H1 (cell line): ENCODE measurements at regions not wholly inside any gene's neighbourhood (a gene's known extent, or its start where the extent isn't known, plus 50 kb on each side); places are given as distances from the start of the nearest gene placed in this dataset.
"Not testable (repeated sequence)": the region's sequence is repeated elsewhere in the genome, so short reads cannot be mapped to it uniquely, and the experiment has no call there.

Experiments
- CTCF ChIA-PET: fragments of 300-600 bp; sonication (Branson Sonifier 250); formaldehyde crosslinking; loops from one replicate; lab custom pipeline; 2021; ENCODE audit not compliant: partially characterized antibody; lab: Charles Lee
- POLR2A ChIA-PET: fragments of 300-600 bp; sonication (Branson Sonifier 250); formaldehyde crosslinking; loops from one replicate; lab custom pipeline; 2021; ENCODE audit warnings: inconsistent platforms; ENCODE audit not compliant: partially characterized antibody; lab: Charles Lee
- DNase-seq, 2 experiments: peaks; one replicate each; pipeline versions ENCODE4 v3.0.0 to v3.0.0-alpha.2; 2010 to 2022; ENCODE audit warnings: low spot score in 2 of 2, low read depth in 1 of 2, mixed read lengths in 1 of 2
- FAIRE-seq: peaks from 2 replicates; lab custom pipeline; 2011; peaks lifted over from hg19 to GRCh38; lab: Jason Lieb, UNC
- H2AFZ ChIP-seq: 2 replicates; pipeline ENCODE4 v1.8.1; 2012; ENCODE audit warnings: low read length, inconsistent platforms
- H2AK5ac ChIP-seq: 2 replicates; pipeline ENCODE4 v1.6.1; 2013; ENCODE audit warnings: low read depth, low read length
- H2BK120ac ChIP-seq: replicated peaks from 2 replicates; pipeline ENCODE3; 2013; ENCODE audit warnings: low read depth, low read length, inconsistent platforms
- H2BK12ac ChIP-seq: 2 replicates; pipeline ENCODE4 v1.6.1; 2013; ENCODE audit warnings: low read depth, low read length
- H2BK15ac ChIP-seq: 2 replicates; pipeline ENCODE4 v1.6.1; 2013; ENCODE audit warnings: low read length
- H2BK20ac ChIP-seq: 2 replicates; pipeline ENCODE4 v1.6.1; 2013; ENCODE audit warnings: low read length
- H2BK5ac ChIP-seq: 2 replicates; pipeline ENCODE4 v1.6.1; 2013; ENCODE audit warnings: low read depth, low read length
- H3K14ac ChIP-seq: 2 replicates; pipeline ENCODE4 v1.6.1; 2013; ENCODE audit warnings: inconsistent platforms; ENCODE audit not compliant: insufficient read length
- H3K18ac ChIP-seq: 2 replicates; pipeline ENCODE4 v1.6.1; 2013; ENCODE audit warnings: low read length; ENCODE audit errors: extremely low read depth
- H3K23ac ChIP-seq: 2 replicates; pipeline ENCODE4 v1.6.1; 2013; ENCODE audit warnings: inconsistent platforms; ENCODE audit not compliant: insufficient read length
- H3K23me2 ChIP-seq: 2 replicates; pipeline ENCODE4 v1.6.1; 2013; ENCODE audit warnings: low read depth, low read length
- H3K27ac ChIP-seq: 2 replicates; pipeline ENCODE4 v1.6.1; 2011; ENCODE audit warnings: low read depth, low read length, inconsistent platforms
- H3K27me3 ChIP-seq, 4 experiments: replicated peaks in 1 of 4; 1 replicate in 1 of 4; 2 replicates in 3 of 4; pipeline versions ENCODE4 v1.6.1 to v1.8.1; 2011 to 2013; ENCODE audit warnings: low read length in 3 of 4, mild to moderate bottlenecking in 3 of 4, inconsistent platforms in 2 of 4, mixed read lengths in 2 of 4, moderate library complexity in 1 of 4; ENCODE audit not compliant: control insufficient read depth in 3 of 4, insufficient read depth in 3 of 4; ENCODE audit errors: extremely low read depth in 1 of 4
- H3K36me3 ChIP-seq, 4 experiments: 2 replicates each; pipeline versions ENCODE4 v1.6.1 to v1.8.1; 2011 to 2013; ENCODE audit warnings: mild to moderate bottlenecking in 4 of 4, low read length in 3 of 4, moderate library complexity in 2 of 4, control low read depth in 1 of 4, inconsistent platforms in 1 of 4; ENCODE audit not compliant: insufficient read depth in 4 of 4, control insufficient read depth in 2 of 4
- H3K4ac ChIP-seq: replicated peaks from 2 replicates; pipeline ENCODE3; 2013; ENCODE audit warnings: low read length, low read depth, mixed read lengths, inconsistent platforms; ENCODE audit not compliant: insufficient read length
- H3K4me1 ChIP-seq, 4 experiments: replicated peaks in 1 of 4; 1 replicate in 1 of 4; 2 replicates in 3 of 4; pipeline versions ENCODE4 v1.6.1 to v1.8.1; 2011 to 2013; ENCODE audit warnings: low read length in 3 of 4, inconsistent platforms in 2 of 4, mixed read lengths in 1 of 4; ENCODE audit not compliant: insufficient read depth in 4 of 4, control insufficient read depth in 3 of 4
- H3K4me2 ChIP-seq, 2 experiments: 2 replicates each; pipeline versions ENCODE4 v1.6.1 to v1.8.1; 2011 to 2013; ENCODE audit warnings: low read depth in 2 of 2, low read length in 2 of 2, control low read depth in 1 of 2, inconsistent platforms in 1 of 2, mild to moderate bottlenecking in 1 of 2; ENCODE audit not compliant: insufficient read depth in 1 of 2
- H3K4me3 ChIP-seq, 4 experiments: fragments of 200-600, 300-600 bp in 1 of 4; sonication (generic), shearing (Covaris generic), sonication (Bioruptor Twin) in 1 of 4; 2 replicates each; pipeline versions ENCODE4 v1.5.1 to v1.8.1; 2011 to 2016; ENCODE audit warnings: low read length in 4 of 4, low read depth in 3 of 4, control low read depth in 2 of 4, inconsistent platforms in 2 of 4, mild to moderate bottlenecking in 2 of 4, mixed read lengths in 1 of 4, moderate library complexity in 1 of 4; ENCODE audit not compliant: insufficient read depth in 2 of 4; ENCODE audit errors: extremely low read depth in 1 of 4
- H3K56ac ChIP-seq: replicated peaks from 2 replicates; pipeline ENCODE3; 2013; ENCODE audit warnings: low read depth, mild to moderate bottlenecking, mixed read lengths, low read length, inconsistent platforms; ENCODE audit not compliant: insufficient read length
- H3K79me1 ChIP-seq: 2 replicates; pipeline ENCODE4 v1.6.1; 2013; ENCODE audit warnings: low read depth, low read length, control low read depth
- H3K79me2 ChIP-seq, 2 experiments: 2 replicates each; pipeline versions ENCODE4 v1.6.1 to v1.8.1; 2012 to 2013; ENCODE audit warnings: low read length in 2 of 2, mild to moderate bottlenecking in 2 of 2, inconsistent platforms in 1 of 2; ENCODE audit not compliant: insufficient read depth in 2 of 2, control insufficient read depth in 1 of 2
- H3K9ac ChIP-seq, 4 experiments: replicated peaks in 1 of 4; 1 replicate in 1 of 4; 2 replicates in 3 of 4; pipeline versions ENCODE4 v1.6.1 to v1.8.1; 2011 to 2013; ENCODE audit warnings: low read depth in 3 of 4, low read length in 3 of 4, control low read depth in 2 of 4, mild to moderate bottlenecking in 2 of 4, moderate library complexity in 2 of 4, inconsistent platforms in 1 of 4; ENCODE audit errors: extremely low read depth in 1 of 4
- H3K9me3 ChIP-seq, 2 experiments: 2 replicates each; pipeline versions ENCODE4 v1.6.1 to v1.8.1; 2012 to 2013; ENCODE audit warnings: mild to moderate bottlenecking in 2 of 2, moderate library complexity in 2 of 2, control low read depth in 1 of 2, inconsistent platforms in 1 of 2, low read depth in 1 of 2, low read length in 1 of 2, mixed read lengths in 1 of 2; ENCODE audit not compliant: insufficient read depth in 2 of 2
- H4K20me1 ChIP-seq, 2 experiments: replicated peaks in 1 of 2; 2 replicates each; pipeline versions ENCODE3 to v1.8.1; 2011 to 2013; ENCODE audit warnings: inconsistent platforms in 2 of 2, low read length in 2 of 2, mild to moderate bottlenecking in 1 of 2; ENCODE audit not compliant: insufficient read depth in 2 of 2, control insufficient read depth in 1 of 2
- H4K5ac ChIP-seq: 2 replicates; pipeline ENCODE4 v1.6.1; 2013; ENCODE audit warnings: low read length, low read depth, mixed read lengths, inconsistent platforms; ENCODE audit not compliant: insufficient read length
- H4K8ac ChIP-seq: 2 replicates; pipeline ENCODE4 v1.8.0; 2013; ENCODE audit warnings: mild to moderate bottlenecking, moderate library complexity, low read length, inconsistent platforms; ENCODE audit not compliant: insufficient read depth; ENCODE audit errors: extremely low read depth
- H4K91ac ChIP-seq: replicated peaks from 2 replicates; pipeline ENCODE3; 2013; ENCODE audit warnings: low read length, mixed read lengths, inconsistent platforms; ENCODE audit not compliant: insufficient read length
- WGBS, 2 experiments: shearing (Covaris generic) in 1 of 2; methylation state at CpG; one replicate each; pipeline versions ENCODE4 v1.1.6 to v1.1.7; 2013 to 2015; ENCODE audit warnings: low lambda C conversion rate in 2 of 2, mixed read lengths in 2 of 2, inconsistent platforms in 1 of 2, low coverage in 1 of 2, missing lambda C conversion rate in 1 of 2; ENCODE audit not compliant: insufficient replicate concordance in 2 of 2, insufficient coverage in 1 of 2, insufficient read length in 1 of 2; ENCODE audit errors: extremely low coverage in 1 of 2, missing lambda C conversion rate in 1 of 2; 5-methylcytosine and 5-hydroxymethylcytosine counted together

GRCh38 chr15:75783566-75783965 is 59.7 kb upstream of the UBE2Q2 start:
- H3K27ac ChIP-seq, H3K9me3 ChIP-seq, H3K27me3 ChIP-seq, H4K20me1 ChIP-seq, H3K56ac ChIP-seq, H3K23me2 ChIP-seq, H3K23ac ChIP-seq, H3K9ac ChIP-seq, H2AFZ ChIP-seq, H2BK12ac ChIP-seq, H2AK5ac ChIP-seq, H3K36me3 ChIP-seq, H2BK20ac ChIP-seq, FAIRE-seq, H2BK5ac ChIP-seq, H3K4me2 ChIP-seq, H3K18ac ChIP-seq, DNase-seq, H2BK120ac ChIP-seq, H3K79me1 ChIP-seq, H4K8ac ChIP-seq, H3K4me1 ChIP-seq, H4K91ac ChIP-seq, H3K79me2 ChIP-seq, H4K5ac ChIP-seq, H2BK15ac ChIP-seq, H3K4ac ChIP-seq, H3K14ac ChIP-seq, H3K4me3 ChIP-seq: not testable (repeated sequence)
- ChIA-PET CTCF (interaction anchor here (1.1 to 6.7 kb wide), 3 partner anchors 14 to 27 kb away, joined by 3 to 83 read pairs (median 3); no protein-coding TSS in a partner anchor), POLR2A (interaction anchor here (0.8 to 1.0 kb wide), 2 partner anchors 60 to 138 kb away, joined by 3 to 4 read pairs; no protein-coding TSS in a partner anchor)
- WGBS, 2 experiments: 100% methylated on average over 3 of the region's 3 CpGs; no CpG with 5 or more reads in 1 of the 2 experiments
